Caco-2 (cell line): ENCODE measurements at regions not wholly inside any gene's neighbourhood (a gene's known extent, or its start where the extent isn't known, plus 50 kb on each side); places are given as distances from the start of the nearest gene placed in this dataset.

Experiments used
- BruUV-seq: library from RNA; stranded (reverse); fragments of 400-500 nt; replicated peaks from 2 replicates; lab custom pipeline; 2021; lab: Mats Ljungman, UMichigan
- CTCF ChIA-PET: fragments of 300-600 bp; sonication (Branson Sonifier 250); formaldehyde crosslinking; loops from one replicate; lab custom pipeline; 2022; ENCODE audit warnings: antibody characterized with exemption; lab: Charles Lee
- POLR2A ChIA-PET: fragments of 300-600 bp; sonication (Branson Sonifier 250); formaldehyde crosslinking; loops from one replicate; lab custom pipeline; 2022; ENCODE audit warnings: antibody characterized with exemption; lab: Charles Lee
- DNase-seq, 2 experiments: peaks; one replicate each; pipeline versions ENCODE4 v3.0.0 to v3.0.0-alpha.2; 2020 to 2022
- H3K27me3 ChIP-seq: replicated peaks from 2 replicates; pipeline ENCODE4 v1.6.0; 2011; ENCODE audit warnings: low read length; ENCODE audit not compliant: control insufficient read depth, insufficient read depth
- H3K36me3 ChIP-seq: 2 replicates; pipeline ENCODE4 v1.5.1; 2011; ENCODE audit warnings: low read length; ENCODE audit not compliant: control insufficient read depth, insufficient read depth
- H3K4me1 ChIP-seq: fragments of 250-450 bp; sonication (Bioruptor Pico); 2 replicates; pipeline ENCODE4 v1.5.1; 2020; ENCODE audit warnings: mild to moderate bottlenecking
- H3K4me3 ChIP-seq: 2 replicates; pipeline ENCODE4 v1.5.1; 2011; ENCODE audit warnings: low read depth, mild to moderate bottlenecking, control low read depth, low read length
- H3K9me3 ChIP-seq: fragments of 250-450 bp; sonication (Bioruptor Pico); 2 replicates; pipeline ENCODE4 v1.5.1; 2020; ENCODE audit warnings: mild to moderate bottlenecking, moderate library complexity
- H3K27ac Mint-ChIP-seq: one replicate; pipeline ENCODE4 v1.8.0; 2022; ENCODE audit warnings: mixed read lengths; ENCODE audit not compliant: unreplicated experiment
- H3K27me3 Mint-ChIP-seq: one replicate; pipeline ENCODE4 v1.8.0; 2022; ENCODE audit warnings: mixed read lengths; ENCODE audit not compliant: insufficient read depth, unreplicated experiment
- H3K36me3 Mint-ChIP-seq: one replicate; pipeline ENCODE4 v1.8.0; 2022; ENCODE audit warnings: mild to moderate bottlenecking, mixed read lengths; ENCODE audit not compliant: insufficient read depth, unreplicated experiment
- H3K4me1 Mint-ChIP-seq: one replicate; pipeline ENCODE4 v1.8.0; 2022; ENCODE audit warnings: low read depth, mixed read lengths; ENCODE audit not compliant: unreplicated experiment
- H3K4me3 Mint-ChIP-seq: one replicate; pipeline ENCODE4 v1.8.0; 2022; ENCODE audit warnings: mild to moderate bottlenecking, moderate library complexity, mixed read lengths; ENCODE audit not compliant: unreplicated experiment
- H3K9me3 Mint-ChIP-seq: one replicate; pipeline ENCODE4 v1.8.0; 2022; ENCODE audit warnings: mixed read lengths; ENCODE audit not compliant: unreplicated experiment
- intact Hi-C: fragments of 100-400 bp; cut with micrococcal nuclease; formaldehyde crosslinking; loops from one replicate; pipeline ENCODE4 v1.10.0; 2022; ENCODE audit not compliant: unreplicated experiment
- TF ChIP-seq, protein P1 (sequence below), 2 experiments: fragments of 200-600 bp in 1 of 2; IDR thresholded peaks; 1 replicate in 1 of 2; 2 replicates in 1 of 2; pipeline versions ENCODE4 v1.5.1 to v1.8.0; 2011 to 2022; ENCODE audit warnings: antibody characterized with exemption in 1 of 2, control low read depth in 1 of 2, inconsistent platforms in 1 of 2, low read depth in 1 of 2, low read length in 1 of 2, mild to moderate bottlenecking in 1 of 2, moderate library complexity in 1 of 2; ENCODE audit not compliant: insufficient read depth in 1 of 2, severe bottlenecking in 1 of 2, unreplicated experiment in 1 of 2

- TF ChIP-seq, protein P1, sequence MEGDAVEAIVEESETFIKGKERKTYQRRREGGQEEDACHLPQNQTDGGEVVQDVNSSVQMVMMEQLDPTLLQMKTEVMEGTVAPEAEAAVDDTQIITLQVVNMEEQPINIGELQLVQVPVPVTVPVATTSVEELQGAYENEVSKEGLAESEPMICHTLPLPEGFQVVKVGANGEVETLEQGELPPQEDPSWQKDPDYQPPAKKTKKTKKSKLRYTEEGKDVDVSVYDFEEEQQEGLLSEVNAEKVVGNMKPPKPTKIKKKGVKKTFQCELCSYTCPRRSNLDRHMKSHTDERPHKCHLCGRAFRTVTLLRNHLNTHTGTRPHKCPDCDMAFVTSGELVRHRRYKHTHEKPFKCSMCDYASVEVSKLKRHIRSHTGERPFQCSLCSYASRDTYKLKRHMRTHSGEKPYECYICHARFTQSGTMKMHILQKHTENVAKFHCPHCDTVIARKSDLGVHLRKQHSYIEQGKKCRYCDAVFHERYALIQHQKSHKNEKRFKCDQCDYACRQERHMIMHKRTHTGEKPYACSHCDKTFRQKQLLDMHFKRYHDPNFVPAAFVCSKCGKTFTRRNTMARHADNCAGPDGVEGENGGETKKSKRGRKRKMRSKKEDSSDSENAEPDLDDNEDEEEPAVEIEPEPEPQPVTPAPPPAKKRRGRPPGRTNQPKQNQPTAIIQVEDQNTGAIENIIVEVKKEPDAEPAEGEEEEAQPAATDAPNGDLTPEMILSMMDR (IDR thresholded peaks at IDR 0.05; ENCODE audit: insufficient read depth in 1 of 2, low read depth in 1 of 2, low read length in 1 of 2, severe bottlenecking in 1 of 2, unreplicated experiment in 1 of 2), result no peak
- intact Hi-C loops, result no loop called here
- no peaks in the 10 kb centered on the region for H3K36me3 ChIP-seq
- no peak overlapping the region for H3K4me3 ChIP-seq
- no peaks in the 10 kb centered on the region for H3K27me3 Mint-ChIP-seq
- H3K4me3 Mint-ChIP-seq, result no peak overlapping the region
- BruUV-seq, result no TSS peak
- H3K36me3 Mint-ChIP-seq, result no peaks in the 10 kb centered on the region
- H3K27me3 ChIP-seq, result no peaks in the 10 kb centered on the region
- no peaks in the 10 kb centered on the region for H3K9me3 ChIP-seq
- H3K27ac Mint-ChIP-seq, result no peak overlapping the region
- ChIA-PET POLR2A (no interaction called here), CTCF (no interaction called here)
- no peaks in the 10 kb centered on the region for H3K9me3 Mint-ChIP-seq
- DNase-seq, result peak in 1 of 2 experiments; percentile 11
- no peaks in the 10 kb centered on the region for H3K4me1 Mint-ChIP-seq
- H3K4me1 ChIP-seq, result no peaks in the 10 kb centered on the region
These were observed 555.6 kb downstream of the PPARGC1A start for GRCh38 chr4:23333946-23334878.

DNA sequence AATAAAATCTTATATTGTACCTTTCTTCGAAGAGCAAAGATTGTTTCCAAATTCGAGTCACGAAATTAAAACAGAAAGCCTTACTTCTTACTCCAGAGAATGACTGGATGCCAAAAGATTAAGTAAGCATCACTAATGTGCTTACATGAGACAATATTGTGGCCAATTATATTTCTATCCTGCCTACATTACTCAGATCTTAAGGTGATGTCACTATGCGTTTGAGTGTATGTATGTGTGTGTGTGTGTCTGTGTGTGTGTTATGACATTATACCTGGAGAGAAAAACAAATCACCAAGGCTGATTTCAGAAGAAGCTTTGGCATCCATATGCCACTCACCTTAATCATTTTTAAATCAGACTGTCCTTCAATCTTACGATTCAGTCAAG is 556.3 kb downstream of the PPARGC1A start:
- Mint-ChIP-seq H3K27me3 (no peaks in the 10 kb centered on the region), H3K36me3 (no peaks in the 10 kb centered on the region), H3K4me1 (no peaks in the 10 kb centered on the region), H3K27ac (no peak overlapping the region), H3K4me3 (no peak overlapping the region), H3K9me3 (no peaks in the 10 kb centered on the region)
- no peaks in the 10 kb centered on the region for H3K27me3 ChIP-seq
- no peak for DNase-seq
- intact Hi-C loops, result no loop called here
- ChIA-PET POLR2A (no interaction called here), CTCF (no interaction called here)
- TF ChIP-seq, protein P1 (IDR thresholded peaks at IDR 0.05; ENCODE audit: insufficient read depth in 1 of 2, low read depth in 1 of 2, low read length in 1 of 2, severe bottlenecking in 1 of 2, unreplicated experiment in 1 of 2), result no peak
- no TSS peak for BruUV-seq
- H3K4me1 ChIP-seq, result no peaks in the 10 kb centered on the region
- no peaks in the 10 kb centered on the region for H3K36me3 ChIP-seq
- H3K4me3 ChIP-seq, result no peak overlapping the region
- no peaks in the 10 kb centered on the region for H3K9me3 ChIP-seq

DNA sequence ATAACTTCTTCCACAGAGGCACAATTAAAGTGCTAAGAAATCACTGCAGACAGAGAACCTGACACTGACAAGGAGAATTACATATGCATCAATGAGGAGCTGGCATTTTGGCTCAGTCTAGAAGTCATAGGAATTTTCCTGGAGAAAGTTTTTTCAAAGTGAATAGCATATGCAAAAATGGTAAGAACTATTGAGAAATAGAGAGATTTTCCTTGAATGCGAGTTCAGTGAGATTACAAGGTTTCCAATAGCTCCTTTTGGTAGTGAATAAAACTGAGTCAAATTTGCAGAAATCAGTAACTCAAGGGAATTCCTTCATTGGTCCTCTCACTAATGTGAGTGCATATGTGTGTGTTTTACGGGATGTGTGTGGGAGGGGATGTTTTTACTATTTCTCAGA is 557.5 kb downstream of the PPARGC1A start:
- Mint-ChIP-seq H3K4me3 (no peak overlapping the region), H3K9me3 (no peaks in the 10 kb centered on the region), H3K27ac (no peak overlapping the region), H3K4me1 (no peaks in the 10 kb centered on the region), H3K36me3 (no peaks in the 10 kb centered on the region), H3K27me3 (no peaks in the 10 kb centered on the region)
- H3K27me3 ChIP-seq, result no peaks in the 10 kb centered on the region
- POLR2A ChIA-PET, result no interaction called here
- DNase-seq, result no peak
- H3K9me3 ChIP-seq, result no peaks in the 10 kb centered on the region
- H3K4me3 ChIP-seq, result no peak overlapping the region
- TF ChIP-seq, protein P1 (IDR thresholded peaks at IDR 0.05; ENCODE audit: insufficient read depth in 1 of 2, low read depth in 1 of 2, low read length in 1 of 2, severe bottlenecking in 1 of 2, unreplicated experiment in 1 of 2), result no peak
- intact Hi-C loops, result no loop called here
- BruUV-seq, result no TSS peak
- no peaks in the 10 kb centered on the region for H3K36me3 ChIP-seq
- CTCF ChIA-PET, result no interaction called here
- H3K4me1 ChIP-seq, result no peaks in the 10 kb centered on the region
